Cardiac muscle cell (in vitro differentiated cells and primary cell): ENCODE measurements at regions not wholly inside any gene's neighbourhood (a gene's known extent, or its start where the extent isn't known, plus 50 kb on each side); places are given as distances from the start of the nearest gene placed in this dataset.

Source experiments
- DNase-seq, 2 donors: peaks; one replicate each; pipeline versions ENCODE4 v3.0.0 to v3.0.0-alpha.2; 2010 to 2017; ENCODE audit warnings: low read depth in 1 of 2, low spot score in 1 of 2
- H3K27ac ChIP-seq: fragments of 200-600 bp; sonication (generic); 2 replicates; pipeline ENCODE4 v1.5.1; 2016
- H3K27me3 ChIP-seq: fragments of 200-600 bp; sonication (generic); 2 replicates; pipeline ENCODE4 v1.6.0; 2016; ENCODE audit warnings: control low read depth
- H3K36me3 ChIP-seq: fragments of 200-600 bp; sonication (generic); 2 replicates; pipeline ENCODE4 v1.5.1; 2016; ENCODE audit warnings: control low read depth
- H3K4me1 ChIP-seq: fragments of 200-600 bp; sonication (generic); 2 replicates; pipeline ENCODE4 v1.8.1; 2017; ENCODE audit warnings: low read depth, mild to moderate bottlenecking, mixed run types
- H3K4me3 ChIP-seq: fragments of 200-600 bp; sonication (generic); 2 replicates; pipeline ENCODE4 v1.5.1; 2016; ENCODE audit warnings: mild to moderate bottlenecking
- H3K9me3 ChIP-seq: fragments of 200-600 bp; sonication (generic); 2 replicates; pipeline ENCODE4 v1.5.1; 2017; ENCODE audit warnings: low read depth, mild to moderate bottlenecking, control low read depth
- CTCF ChIP-seq: IDR thresholded peaks from 2 replicates; pipeline ENCODE4 v1.5.1; 2012; ENCODE audit warnings: low read depth, mild to moderate bottlenecking, low read length

- Histone ChIP-seq H3K4me3 (no peak overlapping the region), H3K4me1 (no peaks in the 10 kb centered on the region), H3K9me3 (no peaks in the 10 kb centered on the region), H3K36me3 (no peaks in the 10 kb centered on the region), H3K27ac (no peak overlapping the region), H3K27me3 (no peaks in the 10 kb centered on the region)
- TF ChIP-seq CTCF = no peak
- DNase-seq = no peak
Observed at GRCh38 chr11:60592601-60593000, 77.4 kb downstream of the MS4A13 start.

- Histone ChIP-seq H3K4me1 (no peaks in the 10 kb centered on the region), H3K27me3 (no peaks in the 10 kb centered on the region), H3K27ac (no peak overlapping the region), H3K36me3 (no peaks in the 10 kb centered on the region), H3K4me3 (no peak overlapping the region), H3K9me3 (no peaks in the 10 kb centered on the region)
- peak in 1 of 2 donors; percentile 18 for DNase-seq
- TF ChIP-seq CTCF = no peak
Observed at GRCh38 chr11:60594998-60595642, 79.9 kb downstream of the MS4A13 start.

GRCh38 chr11:60607483-60607882 lies 91.9 kb upstream of the MS4A8 start:
- TF ChIP-seq CTCF = no peak
- Histone ChIP-seq H3K36me3 (no peaks in the 10 kb centered on the region), H3K4me1 (no peaks in the 10 kb centered on the region), H3K9me3 (no peaks in the 10 kb centered on the region), H3K27me3 (no peaks in the 10 kb centered on the region), H3K4me3 (no peak overlapping the region), H3K27ac (no peak overlapping the region)
- DNase-seq = no peak

- no peaks in the 10 kb centered on the region for H3K27me3 ChIP-seq
Observed at GRCh38 chr11:60609632-60610031, 89.8 kb upstream of the MS4A8 start.

DNA sequence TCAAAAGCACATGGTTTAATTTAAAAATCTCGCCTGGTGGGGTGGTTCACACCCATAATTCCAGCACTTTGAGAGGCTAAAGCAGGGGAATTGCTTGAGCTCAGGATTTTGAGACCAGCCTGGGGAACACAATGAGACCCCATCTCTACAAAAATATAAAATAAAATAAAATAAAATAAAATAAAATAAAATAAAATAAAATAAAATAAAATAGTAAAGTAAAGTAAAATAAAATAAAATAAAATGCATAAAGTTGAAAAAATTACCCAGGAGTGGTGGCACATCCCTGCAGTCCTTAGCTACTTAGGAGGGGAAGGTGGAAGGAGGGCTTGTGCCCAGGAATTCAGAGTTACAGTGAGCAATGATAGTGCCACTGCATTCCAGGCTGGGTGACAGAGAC lies 88.7 kb upstream of the MS4A8 start:
- Histone ChIP-seq H3K4me3 (no peak overlapping the region), H3K4me1 (no peaks in the 10 kb centered on the region), H3K36me3 (no peaks in the 10 kb centered on the region), H3K27me3 (no peaks in the 10 kb centered on the region), H3K9me3 (no peaks in the 10 kb centered on the region), H3K27ac (no peak overlapping the region)
- no peak for TF ChIP-seq CTCF
- DNase-seq = no peak

More at GRCh38 chr11:60609632-60610031, 89.8 kb upstream of the MS4A8 start:
- TF ChIP-seq CTCF = no peak
- DNase-seq = no peak
- no peaks in the 10 kb centered on the region for H3K9me3 ChIP-seq
- no peaks in the 10 kb centered on the region for H3K36me3 ChIP-seq
- H3K4me1 ChIP-seq = no peaks in the 10 kb centered on the region
- H3K27ac ChIP-seq = no peak overlapping the region
- H3K4me3 ChIP-seq = no peak overlapping the region
